HCT116 (cell line): ENCODE measurements at regions not wholly inside any gene's neighbourhood (a gene's known extent, or its start where the extent isn't known, plus 50 kb on each side); places are given as distances from the start of the nearest gene placed in this dataset.

Source experiments
- CTCF ChIP-seq, 3 experiments: fragments of 200-600 bp in 1 of 3; sonication (generic) in 1 of 3; IDR thresholded peaks in 2 of 3; conservative IDR thresholded peaks in 1 of 3; 2 replicates each; pipeline ENCODE4 v1.5.1; 2012 to 2017; ENCODE audit warnings: low read depth in 2 of 3, low read length in 2 of 3, antibody characterized with exemption in 1 of 3, borderline replicate concordance in 1 of 3, control low read depth in 1 of 3, mild to moderate bottlenecking in 1 of 3, mixed read lengths in 1 of 3, mixed run types in 1 of 3, moderate library complexity in 1 of 3; ENCODE audit not compliant: insufficient read depth in 1 of 3
- RAD21 ChIP-seq: IDR thresholded peaks from 2 replicates; pipeline ENCODE4 v1.6.1; 2012; ENCODE audit warnings: low read depth, mild to moderate bottlenecking

GRCh38 chr7:19899529-19899928 is 126.1 kb upstream of the TMEM196 start:
- TF ChIP-seq CTCF (IDR thresholded peaks at IDR 0.05 in 2 of 3, conservative IDR thresholded peaks at IDR 0.05 in 1 of 3; ENCODE audit: borderline replicate concordance in 1 of 3, insufficient read depth in 1 of 3, low read depth in 2 of 3, low read length in 2 of 3) (no peak), RAD21 (no peak)
